Panc1 (cell line): ENCODE measurements at regions not wholly inside any gene's neighbourhood (a gene's known extent, or its start where the extent isn't known, plus 50 kb on each side); places are given as distances from the start of the nearest gene placed in this dataset.

Experiments
- ATAC-seq: fragments of 200-7000 bp; cut with Tn5 transposase; 2 replicates; pipeline ENCODE4 v1.9.1; 2020; ENCODE audit warnings: mild to moderate bottlenecking, moderate library complexity
- BruUV-seq: library from RNA; stranded (reverse); fragments of 400-500 nt; replicated peaks from 2 replicates; lab custom pipeline; 2021; lab: Mats Ljungman, UMichigan
- CTCF ChIA-PET: fragments of 300-600 bp; sonication (Branson Sonifier 250); formaldehyde crosslinking; loops from one replicate; lab custom pipeline; 2022; ENCODE audit warnings: antibody characterized with exemption; lab: Charles Lee
- POLR2A ChIA-PET: fragments of 300-600 bp; sonication (Branson Sonifier 250); formaldehyde crosslinking; loops from one replicate; lab custom pipeline; 2022; ENCODE audit warnings: antibody characterized with exemption; lab: Charles Lee
- DNase-seq: peaks from one replicate; pipeline ENCODE4 v3.0.0-alpha.2; 2010; ENCODE audit warnings: low read depth, low spot score
- H3K27ac ChIP-seq: 2 replicates; pipeline ENCODE4 v1.5.1; 2011; ENCODE audit warnings: mild to moderate bottlenecking, low read length, inconsistent platforms
- H3K27me3 ChIP-seq: fragments of 200-500 bp; sonication (Bioruptor generic); 2 replicates; pipeline ENCODE4 v1.6.0; 2014; ENCODE audit warnings: low read length, inconsistent platforms; ENCODE audit not compliant: control insufficient read depth, insufficient read depth
- H3K36me3 ChIP-seq: fragments of 200-500 bp; sonication (Bioruptor generic); 2 replicates; pipeline ENCODE4 v1.5.1; 2014; ENCODE audit warnings: inconsistent platforms, mild to moderate bottlenecking, low read length, moderate library complexity; ENCODE audit not compliant: control insufficient read depth, insufficient read depth
- H3K4me1 ChIP-seq: 2 replicates; pipeline ENCODE4 v1.5.1; 2011; ENCODE audit warnings: inconsistent platforms, mild to moderate bottlenecking, low read length, moderate library complexity; ENCODE audit not compliant: control insufficient read depth, insufficient read depth
- H3K4me3 ChIP-seq, 2 experiments: 2 replicates each; pipeline ENCODE4 v1.5.1; 2011 to 2012; ENCODE audit warnings: low read depth in 2 of 2, low read length in 2 of 2, mild to moderate bottlenecking in 2 of 2, inconsistent platforms in 1 of 2, moderate library complexity in 1 of 2
- H3K9me3 ChIP-seq: fragments of 200-500 bp; sonication (Bioruptor generic); 2 replicates; pipeline ENCODE4 v1.5.1; 2014; ENCODE audit warnings: low read depth, mild to moderate bottlenecking, inconsistent platforms, low read length, moderate library complexity; ENCODE audit not compliant: control insufficient read depth, insufficient read depth
- CTCF ChIP-seq: fragments of 450-650 bp; IDR thresholded peaks from 2 replicates; pipeline ENCODE4 v1.5.1; 2017; ENCODE audit warnings: mild to moderate bottlenecking
- POLR2AphosphoS5 ChIP-seq: IDR thresholded peaks from 2 replicates; pipeline ENCODE4 v1.6.1; 2012; ENCODE audit warnings: mild to moderate bottlenecking, low read depth, low read length, moderate library complexity
- REST ChIP-seq, 2 experiments: IDR thresholded peaks; 2 replicates each; pipeline ENCODE4 v1.6.1; 2011 to 2012; ENCODE audit warnings: low read depth in 2 of 2, control low read depth in 1 of 2, low read length in 1 of 2, mild to moderate bottlenecking in 1 of 2, moderate library complexity in 1 of 2; ENCODE audit not compliant: insufficient read depth in 1 of 2
- SIN3A ChIP-seq: IDR thresholded peaks from 2 replicates; pipeline ENCODE4 v1.6.1; 2012; ENCODE audit warnings: low read depth, mild to moderate bottlenecking, low read length, moderate library complexity, borderline replicate concordance; ENCODE audit not compliant: insufficient read depth
- TCF7L2 ChIP-seq: IDR thresholded peaks from 2 replicates; pipeline ENCODE4 v1.6.1; 2011; ENCODE audit warnings: mild to moderate bottlenecking, low read depth, low read length, inconsistent platforms
- in situ Hi-C: cut with HindIII; loops from 2 replicates; pipeline ENCODE4 v1.10.0; 2016; ENCODE audit warnings: low sequenced_read_pairs, low pct_unique_long_range_greater_than_20kb
- intact Hi-C: fragments of 100-400 bp; cut with micrococcal nuclease; formaldehyde crosslinking; loops from one replicate; pipeline ENCODE4 v1.10.0; 2022; ENCODE audit not compliant: unreplicated experiment

- in situ Hi-C loops (no loop called here), intact Hi-C loops (no loop called here)
- Histone ChIP-seq H3K27me3 (no peaks in the 10 kb centered on the region), H3K4me3 (no peak overlapping the region), H3K9me3 (no peaks in the 10 kb centered on the region), H3K4me1 (no peaks in the 10 kb centered on the region), H3K36me3 (no peaks in the 10 kb centered on the region), H3K27ac (no peak overlapping the region)
- ChIA-PET CTCF (no interaction called here), POLR2A (no interaction called here)
- no peak for ATAC-seq
- no peak for TF ChIP-seq SIN3A
- no peak for TF ChIP-seq TCF7L2
- no peak for TF ChIP-seq REST (IDR thresholded peaks at IDR 0.05; ENCODE audit: insufficient read depth in 1 of 2, low read depth in 2 of 2, low read length in 1 of 2)
- TF ChIP-seq POLR2AphosphoS5 = no peak
- no peak for TF ChIP-seq CTCF
- no TSS peak for BruUV-seq
- DNase-seq = no peak
Observed at GRCh38 chr18:40186677-40187076, 1768.4 kb upstream of the PIK3C3 start.

- ChIA-PET POLR2A (no interaction called here), CTCF (no interaction called here)
- Histone ChIP-seq H3K4me1 (no peaks in the 10 kb centered on the region), H3K27me3 (no peaks in the 10 kb centered on the region), H3K27ac (no peak overlapping the region), H3K9me3 (no peaks in the 10 kb centered on the region), H3K4me3 (no peak overlapping the region), H3K36me3 (no peaks in the 10 kb centered on the region)
- TF ChIP-seq REST (IDR thresholded peaks at IDR 0.05; ENCODE audit: insufficient read depth in 1 of 2, low read depth in 2 of 2, low read length in 1 of 2) = no peak
- no peak for TF ChIP-seq CTCF
- TF ChIP-seq TCF7L2 = no peak
- no peak for DNase-seq
- intact Hi-C loops = no loop called here
- in situ Hi-C loops = no loop called here
- no peak for ATAC-seq
- BruUV-seq = no TSS peak
Observed at GRCh38 chr18:40179729-40180461, 1775.1 kb upstream of the PIK3C3 start.
